ENCODE measurements at regions not wholly inside any gene's neighbourhood (a gene's known extent, or its start where the extent isn't known, plus 50 kb on each side); places are given as distances from the start of the nearest gene placed in this dataset.

DNA sequence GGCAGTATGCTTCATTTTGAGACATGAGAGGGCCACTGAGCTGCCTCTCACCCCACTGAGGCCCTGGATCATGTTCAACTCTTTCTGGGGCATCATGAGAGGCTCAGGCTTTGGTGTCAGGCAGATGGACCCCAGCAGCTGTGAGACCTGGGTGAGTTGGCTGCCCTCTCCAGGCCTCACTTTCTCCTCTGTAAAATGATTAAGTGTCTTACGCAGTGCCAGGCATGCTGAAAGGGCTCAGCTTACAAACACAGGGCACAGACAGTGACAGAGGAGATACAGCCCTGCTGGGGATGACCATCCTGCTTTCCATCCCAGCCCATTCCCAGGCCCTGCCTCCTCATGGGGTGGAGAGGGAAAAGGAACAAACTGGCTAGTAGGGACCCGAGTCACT is 387.4 kb downstream of the MATN1 start:
- intact Hi-C loops (cut with micrococcal nuclease) = no loop called here

DNA sequence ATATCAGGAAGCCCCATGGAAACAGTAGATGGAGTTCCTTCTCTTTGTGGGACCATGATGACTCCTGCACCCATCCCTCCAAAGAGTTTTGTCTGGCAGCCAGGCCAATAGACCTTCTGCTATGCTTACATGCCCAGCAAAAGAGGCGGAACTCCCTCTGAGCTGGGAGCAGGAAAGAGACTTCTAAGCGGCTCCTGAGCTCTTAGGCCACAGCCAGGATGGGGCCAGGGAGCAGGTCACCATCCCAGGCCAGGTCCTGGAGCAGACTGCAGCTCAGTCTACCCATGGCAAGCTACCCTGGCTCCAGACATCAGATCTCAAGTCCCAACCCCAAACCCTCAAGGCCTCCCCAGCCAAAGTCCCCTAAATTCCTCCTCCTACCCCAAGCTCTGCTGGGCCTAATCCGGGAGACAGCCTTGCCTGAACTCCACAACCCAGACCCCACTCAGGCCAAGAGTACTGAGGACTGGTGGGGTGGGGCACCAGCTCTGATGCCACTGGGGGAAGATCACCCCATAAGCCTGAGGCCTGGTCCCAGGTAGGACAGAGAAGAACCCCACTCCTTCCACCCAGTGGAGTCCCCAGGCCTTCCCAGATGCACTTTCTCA is 387.9 kb downstream of the MATN1 start:
- intact Hi-C loops (cut with micrococcal nuclease) = no loop called here

DNA sequence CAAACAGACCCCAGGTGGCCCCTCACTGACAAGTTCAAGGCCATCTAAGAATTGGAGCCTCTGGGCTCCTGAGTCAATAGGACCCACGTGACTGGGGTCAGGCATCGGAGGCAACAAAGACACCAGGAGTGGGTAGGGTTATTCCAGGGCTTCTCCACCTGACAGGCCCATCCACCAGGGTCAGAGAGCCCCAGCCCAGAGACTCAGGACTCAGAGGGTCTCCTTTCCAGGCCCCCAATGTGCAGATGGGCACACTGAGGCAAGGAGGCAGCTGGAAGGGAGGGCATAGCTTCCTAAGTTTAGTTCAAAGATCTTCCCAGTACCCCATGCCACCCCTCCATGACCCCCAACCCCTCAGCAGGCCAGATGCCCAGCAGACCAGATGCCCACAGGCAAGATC is 388.6 kb downstream of the MATN1 start:
- intact Hi-C loops (cut with micrococcal nuclease) = no loop called here

DNA sequence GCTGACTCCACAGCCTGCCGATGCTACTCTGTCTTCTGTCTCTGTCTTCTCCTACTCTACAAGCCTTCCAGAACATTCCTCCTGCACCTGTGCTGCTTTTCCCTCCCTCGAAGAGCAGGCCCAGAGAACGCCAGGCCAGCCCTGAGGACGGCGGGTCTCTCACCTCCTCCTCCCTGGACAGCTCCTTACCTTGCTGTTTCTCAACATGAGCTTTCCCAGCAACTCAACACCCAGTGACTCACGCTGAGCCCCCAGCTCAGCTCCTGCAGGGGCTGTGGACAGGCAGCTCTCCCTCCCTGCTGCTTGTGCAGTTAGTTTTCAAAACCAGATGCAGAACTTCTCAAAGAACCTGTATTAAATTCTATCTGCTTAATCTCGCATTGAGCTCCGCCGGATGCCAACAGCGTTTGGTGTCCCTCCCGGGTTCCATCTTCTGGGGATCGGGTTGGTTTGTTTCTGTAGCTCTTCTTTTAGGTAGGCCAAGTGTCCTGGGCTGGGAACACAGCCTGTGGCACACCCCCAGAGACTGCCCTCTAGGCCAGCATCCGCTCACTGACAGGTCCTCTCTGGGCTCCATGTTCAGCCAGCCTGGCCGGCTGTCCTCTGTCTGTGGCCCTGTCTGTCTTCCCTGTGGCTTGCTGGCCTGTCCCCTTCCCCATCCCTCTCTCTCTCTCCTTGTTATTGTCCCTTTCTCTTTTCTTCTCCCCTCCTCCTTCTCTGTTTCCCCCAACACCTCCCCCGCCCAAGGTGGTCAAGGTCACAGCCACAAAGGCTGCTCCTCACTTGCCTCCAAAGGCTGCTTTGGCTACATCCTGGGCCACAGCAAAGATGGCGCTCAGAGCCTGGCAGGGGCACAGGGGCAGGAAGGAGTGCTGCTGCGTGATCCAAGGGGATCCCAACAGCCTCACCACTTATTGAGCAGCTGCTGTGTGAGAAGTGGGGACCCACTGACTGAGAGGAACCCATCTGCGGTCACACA is 391.0 kb downstream of the MATN1 start:
- intact Hi-C loops (cut with micrococcal nuclease) = no loop called here

DNA sequence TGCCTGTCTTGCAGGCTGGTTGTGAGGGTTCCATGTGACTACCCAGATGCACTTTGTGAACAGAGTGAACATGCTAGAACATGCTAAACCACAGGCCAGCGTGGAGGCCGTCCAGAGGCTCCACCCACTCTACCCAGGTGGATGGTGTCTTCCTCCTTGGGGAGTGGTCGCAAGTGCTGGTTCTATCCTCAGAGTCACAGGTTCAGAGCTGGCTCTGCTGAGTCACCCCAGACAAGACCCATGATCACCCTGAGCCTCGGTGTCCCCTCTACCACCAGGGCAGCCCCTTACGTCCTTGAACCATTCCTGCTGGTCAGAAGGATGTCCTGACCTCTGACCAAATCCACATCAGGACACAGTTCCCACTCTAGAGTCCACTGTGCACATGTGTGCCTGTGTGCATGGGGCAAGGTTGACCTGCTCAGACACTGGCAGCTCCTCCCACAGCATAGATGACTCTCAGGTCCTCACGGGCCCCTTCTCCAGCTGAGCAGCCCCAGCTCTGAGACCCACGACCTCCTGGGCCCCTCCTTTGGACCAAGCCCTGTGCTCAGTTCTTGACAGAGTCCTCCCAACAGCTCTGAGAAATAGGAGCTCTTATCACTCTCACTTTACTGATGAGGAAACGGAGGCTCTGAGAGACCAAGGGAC is 391.8 kb downstream of the MATN1 start:
- intact Hi-C loops (cut with micrococcal nuclease) = no loop called here

DNA sequence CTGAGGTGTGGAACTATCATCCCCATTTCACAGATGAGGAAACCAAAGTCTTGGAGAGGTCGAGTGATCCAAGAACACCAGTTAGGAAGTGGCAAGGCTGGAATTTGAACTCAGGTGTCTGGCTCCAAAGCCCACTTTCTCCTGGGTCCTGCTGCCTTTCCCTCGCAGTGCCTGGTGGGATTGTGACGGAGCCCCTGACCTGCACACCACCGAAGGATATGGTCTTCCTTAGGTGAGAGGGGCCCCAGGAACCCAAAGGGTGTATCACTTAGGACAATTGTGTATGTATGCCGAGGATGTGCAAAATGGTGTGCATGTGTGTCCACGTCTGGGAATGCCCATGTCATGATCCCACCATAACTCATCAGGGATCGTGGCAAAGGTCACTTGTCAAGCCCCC is 392.7 kb downstream of the MATN1 start:
- intact Hi-C loops (cut with micrococcal nuclease) = no loop called here

DNA sequence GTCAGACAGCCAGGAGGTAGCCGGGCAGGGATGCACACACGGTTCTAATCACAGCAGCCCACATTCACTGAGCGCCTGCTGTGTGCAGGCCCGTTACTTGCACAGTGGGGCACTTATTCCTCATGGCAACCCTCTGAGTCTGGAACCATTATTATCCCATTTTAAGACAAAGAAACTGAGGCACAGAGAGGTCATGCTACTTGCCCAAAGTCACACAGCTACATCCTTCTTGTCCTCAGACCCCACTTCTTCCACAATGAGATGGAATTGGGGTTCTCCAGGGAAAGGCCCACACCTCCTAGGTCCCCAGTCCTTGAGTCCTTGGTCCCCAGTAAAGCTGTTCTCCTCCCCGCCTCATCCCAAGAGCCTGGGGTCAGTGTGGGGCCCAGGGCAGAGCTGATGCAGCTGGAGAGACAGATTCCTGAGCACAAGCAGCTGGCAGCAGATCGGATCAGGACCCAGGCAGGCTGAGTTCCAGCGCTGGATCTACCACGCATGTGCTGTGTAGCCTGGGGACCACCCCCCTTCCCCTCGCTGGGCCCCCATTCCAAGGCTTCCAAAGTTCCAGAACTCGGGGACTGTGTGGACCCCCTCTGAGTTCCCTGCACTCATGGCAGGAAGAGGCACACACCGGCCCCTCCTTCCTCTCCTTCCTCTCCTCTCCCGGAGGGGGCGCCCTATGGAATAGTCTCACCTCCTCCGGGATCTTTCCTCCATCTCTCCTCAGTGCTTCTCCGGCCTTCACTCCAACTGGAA is 393.4 kb downstream of the MATN1 start:
- intact Hi-C loops (cut with micrococcal nuclease) = no loop called here

DNA sequence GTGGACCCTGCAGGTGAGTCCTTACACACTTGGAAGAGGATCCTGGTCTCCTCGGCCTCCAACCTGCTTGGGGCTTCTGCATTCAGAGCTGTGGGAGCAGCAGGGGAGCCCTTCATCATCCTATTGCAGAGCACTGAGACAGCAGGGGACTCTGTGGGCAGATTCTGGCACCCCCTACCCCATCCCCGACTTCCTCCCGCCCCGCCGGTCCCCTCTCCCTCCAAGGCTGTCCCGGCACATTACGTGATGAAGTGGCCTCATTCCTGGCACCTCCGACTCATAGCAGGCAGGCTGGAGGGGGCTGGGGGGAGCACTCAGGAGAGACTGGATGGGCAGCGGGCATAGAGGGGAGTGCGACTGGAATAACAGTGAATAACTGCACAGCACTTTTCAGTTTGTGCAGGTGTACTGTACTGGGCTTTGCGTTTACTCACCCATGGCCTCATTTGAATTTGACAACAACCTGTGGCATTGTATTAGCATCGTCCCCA is 394.1 kb downstream of the MATN1 start:
- intact Hi-C loops (cut with micrococcal nuclease) = no loop called here

DNA sequence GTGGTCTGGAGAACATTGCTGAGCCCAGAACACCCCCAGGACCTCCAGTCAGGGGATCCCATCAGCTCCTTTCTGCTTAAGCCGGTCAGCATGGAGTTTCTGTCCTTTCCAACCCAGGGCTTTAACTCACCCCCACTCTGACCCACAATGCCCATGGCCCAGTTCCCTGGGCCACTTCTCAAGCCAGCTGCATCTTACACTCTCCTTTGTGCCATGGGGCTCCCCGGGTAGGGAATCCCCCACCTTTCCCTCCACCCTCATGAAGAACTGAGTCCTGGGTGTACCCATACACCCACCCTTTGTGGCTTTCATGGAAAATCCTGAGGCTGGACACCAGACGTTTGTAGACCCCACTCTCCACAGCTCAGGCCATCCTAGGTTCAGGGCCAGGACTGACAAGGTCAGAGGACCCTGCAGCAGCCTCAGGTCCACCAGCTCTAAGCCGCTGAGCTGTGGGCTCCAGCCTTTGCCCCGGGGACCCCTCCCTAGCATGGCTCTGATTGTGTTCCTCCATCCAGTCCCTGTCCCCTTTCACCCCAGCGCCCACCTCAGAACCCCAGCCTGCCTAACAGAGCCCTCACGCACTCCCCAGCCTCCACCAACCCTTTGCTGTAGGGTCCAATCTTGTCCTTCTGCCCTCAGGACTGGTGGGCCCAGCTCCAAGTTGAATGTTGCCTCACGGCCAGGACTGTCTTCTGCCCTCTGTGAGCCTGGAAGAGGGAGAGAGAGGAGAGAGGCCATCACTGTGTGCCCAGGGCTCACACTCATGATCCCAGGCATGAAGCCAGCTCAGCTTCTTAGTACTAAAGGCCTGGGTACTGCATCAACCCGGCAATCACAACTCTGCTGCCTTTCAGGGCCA is 394.8 kb downstream of the MATN1 start:
- intact Hi-C loops (cut with micrococcal nuclease) = no loop called here

DNA sequence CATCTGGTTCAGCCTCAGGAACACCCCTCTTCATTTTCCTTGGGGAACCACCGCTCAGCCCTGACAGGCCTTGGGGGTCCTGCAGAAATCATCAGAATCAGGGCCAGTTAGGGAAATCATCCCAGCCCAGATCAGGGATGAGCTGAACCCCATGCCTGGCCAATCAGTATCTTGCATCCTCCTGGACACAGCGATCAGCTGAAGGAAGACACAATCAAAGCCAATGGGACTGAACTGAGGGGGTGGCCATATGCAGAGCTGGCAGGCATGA is 395.4 kb downstream of the MATN1 start:
- intact Hi-C loops (cut with micrococcal nuclease) = no loop called here

DNA sequence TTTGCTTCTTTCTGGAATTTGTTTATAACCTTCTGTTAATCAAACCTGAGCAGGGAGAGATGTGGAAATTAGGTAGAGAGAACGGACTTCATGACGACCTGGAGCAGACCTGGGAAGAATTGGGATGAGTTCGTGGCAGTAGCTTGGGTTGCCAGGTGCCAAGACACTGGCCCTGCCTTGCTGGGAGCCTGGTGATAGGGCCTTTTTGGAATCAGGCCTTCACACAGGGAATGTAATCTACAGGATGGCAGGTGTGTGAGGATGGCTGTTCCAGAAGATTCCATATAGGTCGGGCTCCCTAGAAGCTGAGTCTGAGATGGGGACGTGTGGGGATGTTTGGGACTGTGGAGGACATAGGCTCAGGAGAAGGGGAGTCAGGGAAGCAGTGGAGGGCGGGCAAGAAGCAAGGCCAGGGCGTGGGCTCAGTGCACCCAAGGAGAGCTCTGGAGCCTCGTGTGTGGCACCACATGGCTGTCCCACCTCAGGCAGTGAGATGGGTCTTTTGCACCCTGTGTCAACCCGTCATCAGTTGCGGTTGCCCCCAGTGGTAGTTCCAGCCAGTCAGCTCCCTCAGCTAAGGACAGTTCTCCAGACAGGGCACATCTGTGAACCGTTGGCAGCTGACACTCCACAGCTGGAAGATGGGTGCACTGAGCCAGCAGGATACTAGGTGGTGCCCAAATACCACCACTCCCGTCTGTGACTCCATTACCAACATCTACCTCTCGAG is 395.9 kb downstream of the MATN1 start:
- intact Hi-C loops (cut with micrococcal nuclease) = no loop called here

DNA sequence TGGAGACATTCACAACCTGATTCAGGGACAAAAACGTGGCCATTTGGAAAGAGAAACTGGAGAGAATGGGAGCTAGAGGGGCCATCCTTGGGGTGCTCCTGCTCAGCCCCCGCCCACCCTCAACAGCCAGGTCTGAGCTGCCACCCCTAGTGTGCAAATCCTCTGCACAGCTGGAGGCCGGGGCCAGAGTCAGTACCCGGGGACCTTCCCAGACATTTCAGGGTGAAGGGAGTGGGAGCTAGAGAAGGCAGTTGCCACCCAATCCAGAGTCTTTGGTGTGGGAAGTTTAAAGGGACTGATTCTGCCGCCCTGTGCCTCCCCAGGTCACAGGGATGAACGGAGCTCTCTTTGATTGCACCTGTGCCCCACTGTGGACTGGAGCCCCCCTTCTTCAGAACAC is 397.4 kb downstream of the MATN1 start:
- intact Hi-C loops (cut with micrococcal nuclease) = no loop called here

DNA sequence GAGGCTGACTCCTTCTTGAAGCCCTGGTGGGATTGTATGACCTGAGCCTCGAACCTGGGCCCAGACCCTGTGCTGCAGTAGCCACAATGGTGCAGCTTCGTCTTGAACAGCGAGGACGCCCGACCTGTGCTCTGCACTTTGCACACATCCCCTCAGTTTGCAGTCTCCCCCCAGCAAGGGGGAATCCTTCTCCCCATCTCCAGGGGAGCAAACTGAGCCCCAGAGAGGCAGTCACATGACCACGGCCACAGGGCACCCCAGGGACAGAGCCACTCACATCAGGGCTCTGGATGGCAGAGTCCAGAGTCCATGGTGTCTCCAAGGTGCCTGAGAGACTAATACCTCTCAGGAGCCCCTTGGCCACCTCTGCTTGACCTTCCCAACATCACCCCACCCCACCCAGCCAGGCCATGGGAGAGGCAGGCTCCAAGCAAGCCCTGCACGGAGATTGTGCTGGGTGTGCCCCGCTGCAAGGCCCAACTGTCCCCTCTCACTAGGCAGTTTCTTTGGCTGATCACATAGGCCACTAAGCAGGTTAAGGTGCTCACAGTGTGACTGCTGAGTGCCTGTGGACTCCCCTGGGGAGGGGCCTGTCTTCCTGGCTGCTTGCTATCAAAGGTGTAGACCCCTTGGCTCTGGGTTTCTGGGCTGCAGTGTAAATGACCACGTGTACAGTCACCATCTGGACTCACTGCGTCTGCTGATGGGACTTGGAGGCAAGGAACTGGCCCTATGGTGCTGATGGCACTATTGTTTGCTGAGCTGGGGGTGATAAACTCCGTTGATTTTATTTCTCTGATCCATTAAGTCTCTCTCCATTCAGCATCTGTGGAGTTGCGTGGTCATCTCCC is 398.1 kb downstream of the MATN1 start:
- intact Hi-C loops (cut with micrococcal nuclease) = no loop called here

DNA sequence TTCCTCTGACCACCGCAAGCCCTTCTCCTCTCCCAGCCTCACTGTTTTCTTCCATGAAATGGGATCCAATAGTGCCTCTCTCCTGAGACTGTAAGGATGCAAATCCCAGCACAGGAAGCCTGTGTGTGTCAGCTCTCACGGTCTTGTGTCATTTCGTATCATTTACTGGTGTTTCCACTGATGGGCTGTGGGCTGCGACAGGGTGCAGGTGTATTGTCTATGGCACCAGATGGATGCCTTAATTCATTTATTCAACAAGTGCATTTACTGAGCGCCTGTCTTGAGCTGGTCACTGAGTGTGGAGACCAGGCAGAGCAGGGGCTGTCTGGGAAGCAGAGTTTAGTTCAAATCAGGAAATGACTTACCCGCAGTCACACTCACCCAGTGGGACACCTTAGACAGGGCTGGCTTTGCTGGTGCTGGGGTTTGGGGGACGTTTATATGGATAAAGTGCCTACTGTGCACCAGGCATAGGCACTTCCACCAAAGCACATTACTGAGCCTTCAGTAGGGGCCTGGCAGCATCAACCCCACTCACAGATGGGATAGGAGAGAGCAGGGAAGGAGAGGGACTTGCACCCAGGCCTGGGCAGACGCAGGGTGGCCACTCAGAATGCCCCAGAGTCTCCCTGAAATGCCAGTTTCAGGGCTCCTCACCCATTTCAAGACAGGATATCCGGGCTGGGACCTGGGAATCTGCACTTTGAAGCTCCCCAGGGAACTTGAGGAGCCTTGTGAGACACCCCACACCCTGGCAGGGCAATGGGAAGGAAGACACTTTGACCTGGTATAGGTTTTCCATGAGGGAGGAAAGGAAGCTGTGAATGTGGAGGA is 398.9 kb downstream of the MATN1 start:
- intact Hi-C loops (cut with micrococcal nuclease) = no loop called here

DNA sequence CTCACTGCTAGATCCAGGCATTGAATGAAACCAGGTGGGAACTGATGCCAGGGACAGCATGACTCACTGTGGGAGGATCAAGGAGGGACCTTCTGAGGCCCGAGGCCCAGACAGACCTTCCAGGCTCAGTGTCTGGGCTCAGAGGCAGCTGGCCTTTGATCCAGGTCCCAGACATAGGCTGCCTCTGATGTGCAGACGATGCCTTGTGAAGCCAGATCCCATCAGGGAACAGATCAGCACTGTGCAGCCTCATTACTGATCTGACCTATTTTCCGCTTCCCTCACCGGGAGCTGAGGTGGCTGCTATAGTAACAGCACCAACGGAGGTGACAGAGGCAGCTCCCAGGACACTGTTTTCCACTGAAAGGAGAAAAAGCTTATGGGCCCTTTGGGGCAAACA is 399.5 kb downstream of the MATN1 start:
- intact Hi-C loops (cut with micrococcal nuclease) = no loop called here

DNA sequence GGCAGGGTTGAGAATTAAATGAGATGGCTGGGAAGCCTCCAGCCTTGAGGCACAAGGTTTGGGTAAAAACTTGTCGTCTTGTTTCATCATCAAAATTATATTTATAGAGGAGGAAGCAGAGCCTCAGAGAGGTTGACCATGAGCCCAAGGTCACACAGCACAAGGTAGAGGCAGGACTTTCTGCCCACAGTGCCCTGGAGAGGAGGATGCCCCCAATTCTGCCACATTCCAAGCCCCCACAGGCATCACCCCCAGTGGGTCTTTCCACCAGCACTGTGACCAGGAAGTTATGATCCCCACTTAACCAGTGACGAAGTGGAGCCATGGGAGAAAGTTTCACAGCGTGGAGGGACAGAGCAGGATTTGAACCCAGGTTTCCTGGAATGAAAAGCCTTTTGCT is 400.0 kb downstream of the MATN1 start:
- intact Hi-C loops (cut with micrococcal nuclease) = no loop called here

DNA sequence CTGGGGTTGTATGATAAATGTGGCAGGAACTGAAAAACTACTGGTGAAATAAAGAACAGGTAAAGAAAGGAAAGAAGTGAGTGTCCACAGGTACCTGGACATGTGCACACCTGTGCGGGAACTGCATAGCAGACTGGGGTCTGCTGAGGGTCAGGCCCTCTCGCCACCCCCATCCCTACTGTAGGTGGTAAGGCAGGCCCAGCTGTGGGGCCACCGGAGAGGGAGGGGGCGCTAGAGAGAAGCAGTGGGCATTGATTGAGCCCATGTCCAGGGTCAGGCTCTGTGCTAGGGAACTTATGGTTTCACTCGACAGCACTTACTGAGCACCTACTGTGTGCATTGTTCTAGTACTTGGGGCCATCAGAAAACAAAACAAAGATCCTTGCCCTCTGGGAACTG is 400.5 kb downstream of the MATN1 start:
- intact Hi-C loops (cut with micrococcal nuclease) = no loop called here

Data from T-helper 2 cell treated with Interferon-gamma antibody and Interleukin-4, amounts not matched to agents 100 ng/mL and 5 ng/mL, for 36 hours (primary cell).